Astrocyte of the cerebellum (primary cell): ENCODE measurements at regions not wholly inside any gene's neighbourhood (a gene's known extent, or its start where the extent isn't known, plus 50 kb on each side); places are given as distances from the start of the nearest gene placed in this dataset.

ENCODE experiments used
- DNase-seq: peaks from one replicate; pipeline ENCODE4 v3.0.0-alpha.2; 2011; ENCODE audit warnings: low read depth
- H3K4me3 ChIP-seq: 2 replicates; pipeline ENCODE4 v1.5.1; 2011; ENCODE audit warnings: mild to moderate bottlenecking, low read depth, low read length, moderate library complexity
- in situ Hi-C: cut with HindIII; loops from 2 replicates; pipeline ENCODE4 v1.10.0; 2017; ENCODE audit warnings: low sequenced_read_pairs
- TF ChIP-seq, protein P1 (sequence below): IDR thresholded peaks from 2 replicates; pipeline ENCODE4 v1.5.1; 2012; ENCODE audit warnings: low read length, low read depth, moderate library complexity, mild to moderate bottlenecking; ENCODE audit errors: missing control alignments

DNA sequence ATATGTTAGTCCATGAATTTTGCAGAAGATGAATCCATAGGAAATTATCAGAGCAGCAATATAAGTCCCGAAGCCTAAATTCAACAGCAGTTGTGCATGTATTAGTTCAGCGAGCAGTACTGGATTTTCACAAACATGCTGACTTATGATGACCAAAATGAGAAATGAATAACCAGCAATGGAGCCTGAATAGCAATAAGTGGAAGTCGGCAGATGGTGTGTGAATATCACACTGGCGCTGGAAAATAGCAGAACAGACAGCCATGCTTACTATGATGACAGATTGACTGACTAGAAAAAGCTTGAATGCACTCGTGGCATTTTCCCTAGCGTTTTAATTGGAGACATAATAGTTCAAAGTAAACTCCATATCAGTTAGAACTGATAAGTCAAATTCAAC, 1114.5 kb downstream of the DSC3 start:
- no peak overlapping the region for H3K4me3 ChIP-seq
- TF ChIP-seq, protein P1, sequence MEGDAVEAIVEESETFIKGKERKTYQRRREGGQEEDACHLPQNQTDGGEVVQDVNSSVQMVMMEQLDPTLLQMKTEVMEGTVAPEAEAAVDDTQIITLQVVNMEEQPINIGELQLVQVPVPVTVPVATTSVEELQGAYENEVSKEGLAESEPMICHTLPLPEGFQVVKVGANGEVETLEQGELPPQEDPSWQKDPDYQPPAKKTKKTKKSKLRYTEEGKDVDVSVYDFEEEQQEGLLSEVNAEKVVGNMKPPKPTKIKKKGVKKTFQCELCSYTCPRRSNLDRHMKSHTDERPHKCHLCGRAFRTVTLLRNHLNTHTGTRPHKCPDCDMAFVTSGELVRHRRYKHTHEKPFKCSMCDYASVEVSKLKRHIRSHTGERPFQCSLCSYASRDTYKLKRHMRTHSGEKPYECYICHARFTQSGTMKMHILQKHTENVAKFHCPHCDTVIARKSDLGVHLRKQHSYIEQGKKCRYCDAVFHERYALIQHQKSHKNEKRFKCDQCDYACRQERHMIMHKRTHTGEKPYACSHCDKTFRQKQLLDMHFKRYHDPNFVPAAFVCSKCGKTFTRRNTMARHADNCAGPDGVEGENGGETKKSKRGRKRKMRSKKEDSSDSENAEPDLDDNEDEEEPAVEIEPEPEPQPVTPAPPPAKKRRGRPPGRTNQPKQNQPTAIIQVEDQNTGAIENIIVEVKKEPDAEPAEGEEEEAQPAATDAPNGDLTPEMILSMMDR: no peak
- in situ Hi-C loops: no loop called here
- DNase-seq: no peak

GRCh38 chr18:29925566-29925965, 1117.0 kb downstream of the DSC3 start:
- DNase-seq: no peak
- TF ChIP-seq, protein P1: no peak
- in situ Hi-C loops: no loop called here
- no peak overlapping the region for H3K4me3 ChIP-seq

GRCh38 chr18:29912351-29912750, 1130.2 kb downstream of the DSC3 start:
- no peak for DNase-seq
- in situ Hi-C loops: no loop called here
- TF ChIP-seq, protein P1: no peak
- no peak overlapping the region for H3K4me3 ChIP-seq

- TF ChIP-seq, protein P1: peak; percentile 57
- DNase-seq: peak; percentile 4
- H3K4me3 ChIP-seq: no peak overlapping the region
- in situ Hi-C loops: no loop called here
These were observed 1149.5 kb downstream of the DSC3 start for GRCh38 chr18:29892960-29893558.

- no peak for DNase-seq
These were observed 1159.4 kb downstream of the DSC3 start for GRCh38 chr18:29883114-29883513.

GRCh38 chr18:29882620-29883019, 1159.9 kb downstream of the DSC3 start:
- no peak overlapping the region for H3K4me3 ChIP-seq
- no peak for DNase-seq
- TF ChIP-seq, protein P1: no peak
- in situ Hi-C loops: no loop called here

More at GRCh38 chr18:29883114-29883513, 1159.4 kb downstream of the DSC3 start:
- no peak overlapping the region for H3K4me3 ChIP-seq
- in situ Hi-C loops: no loop called here
- TF ChIP-seq, protein P1: no peak
